ENCODE measurements at regions not wholly inside any gene's neighbourhood (a gene's known extent, or its start where the extent isn't known, plus 50 kb on each side); places are given as distances from the start of the nearest gene placed in this dataset.

- no peak for TF ChIP-seq CTCF (IDR thresholded peaks at IDR 0.05)
- no peak for TF ChIP-seq POLR2A (IDR thresholded peaks at IDR 0.05)
Observed at GRCh38 chr2:133955169-133955568, 298.7 kb upstream of the MGAT5 start.
